Stimulated activated CD8-positive, alpha-beta memory T cell treated with anti-CD3 and anti-CD28 coated beads, Interleukin-12 subunit alpha, Interleukin-12 subunit beta, amount 100 ng/mL, for 4 hours (primary cell): ENCODE measurements at regions not wholly inside any gene's neighbourhood (a gene's known extent, or its start where the extent isn't known, plus 50 kb on each side); places are given as distances from the start of the nearest gene placed in this dataset.

Experiments
- DNase-seq: peaks from one replicate; pipeline ENCODE4 v3.0.0-alpha.2; 2020; ENCODE audit warnings: low read depth

- DNase-seq, result no peak
Measured at GRCh38 chr15:98420837-98421236, 227.5 kb upstream of the IGF1R start.

DNA sequence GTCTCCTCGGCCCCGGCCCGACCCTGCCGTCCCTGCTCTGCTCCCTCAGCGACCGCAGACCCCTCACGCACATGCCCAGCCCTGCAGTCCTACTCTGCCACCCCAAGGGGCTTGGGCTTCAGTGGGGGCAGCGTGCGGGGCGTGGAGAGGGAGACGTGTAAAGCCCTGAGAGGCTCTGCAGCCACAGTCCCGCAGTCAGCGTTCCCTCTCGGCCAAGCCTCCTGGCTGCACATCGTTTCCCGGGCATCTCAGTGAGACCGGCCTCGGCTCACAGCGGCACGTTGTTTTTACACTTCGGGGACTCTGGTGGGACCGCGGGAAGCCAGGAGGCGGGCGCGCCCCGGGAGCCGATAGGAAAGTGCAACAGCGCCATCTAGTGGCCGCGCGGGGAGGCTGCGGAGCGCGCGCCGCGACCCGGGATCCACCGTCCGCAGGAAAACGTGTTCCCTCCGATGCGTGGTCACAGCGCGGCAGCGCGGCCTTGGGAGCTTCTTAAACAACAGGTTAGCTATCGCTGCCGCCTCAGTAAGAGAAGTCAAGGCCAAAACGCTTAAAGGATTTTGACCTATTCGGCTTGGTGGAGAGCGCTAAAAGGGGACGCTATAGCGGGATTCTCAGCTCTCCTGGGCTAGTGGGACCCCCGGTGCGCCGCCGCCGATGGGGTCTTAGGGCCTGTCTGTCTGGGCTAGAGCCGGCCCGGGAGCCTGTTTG, 226.8 kb upstream of the IGF1R start:
- DNase-seq, result peak; percentile 10

GRCh38 chr15:98422130-98422478, 226.2 kb upstream of the IGF1R start:
- no peak for DNase-seq

DNA sequence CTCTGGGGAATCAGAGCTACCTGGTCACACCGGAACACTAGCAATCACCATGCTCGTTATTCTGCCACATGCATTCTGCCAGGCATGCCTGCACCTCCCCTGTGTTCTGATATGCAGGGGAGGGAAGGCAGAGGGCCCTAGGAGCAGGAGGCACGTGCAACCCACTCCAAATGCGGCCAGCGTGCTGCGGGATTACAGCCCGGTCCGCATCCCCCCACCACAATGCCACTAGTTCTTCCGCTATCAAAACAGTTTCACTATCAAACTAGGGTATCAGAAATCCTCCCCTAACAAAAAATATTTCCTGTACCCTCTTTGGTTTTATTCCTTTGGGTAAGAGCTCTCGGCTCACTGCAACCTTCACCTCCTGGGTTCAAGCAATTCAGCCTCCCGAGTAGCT, 223.2 kb upstream of the IGF1R start:
- no peak for DNase-seq

- no peak for DNase-seq
Measured at GRCh38 chr15:98427321-98427720, 221.0 kb upstream of the IGF1R start.

DNA sequence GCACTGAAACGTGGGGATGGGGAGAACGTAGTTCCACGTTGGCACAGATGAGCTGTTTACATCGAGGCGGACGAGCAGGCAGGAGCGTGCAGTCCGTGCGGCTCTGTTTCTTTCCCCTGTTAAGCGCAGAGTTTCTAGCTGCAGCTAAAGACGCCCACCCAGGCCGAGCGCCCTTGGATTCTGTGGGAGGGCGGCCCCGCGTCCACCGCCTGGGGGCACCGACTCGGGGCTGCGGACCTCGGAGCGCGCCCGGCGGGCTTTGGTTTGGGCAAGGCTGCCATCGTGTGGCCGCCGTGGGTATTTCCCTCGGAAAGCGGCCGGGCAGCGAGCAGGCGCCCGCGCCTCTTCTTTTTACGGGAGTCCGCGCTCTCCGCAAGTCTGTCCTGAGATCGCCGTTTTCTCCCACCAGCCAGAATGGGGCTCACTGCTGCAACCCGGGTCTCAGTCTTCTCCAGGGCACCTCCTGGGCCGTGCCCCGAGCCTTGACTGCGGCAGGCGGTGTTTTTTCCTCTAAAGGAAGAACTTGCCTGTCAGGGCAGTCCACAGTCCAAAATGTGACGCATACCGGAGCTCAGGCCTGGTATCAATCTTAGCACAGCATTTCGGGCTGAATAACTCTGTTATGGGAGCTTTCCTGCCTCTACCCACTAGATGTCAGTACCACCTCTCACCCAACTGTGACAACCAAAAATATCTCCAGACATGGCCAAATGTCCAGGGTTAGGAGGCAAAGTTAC, 219.9 kb upstream of the IGF1R start:
- peak; percentile 24 for DNase-seq

- no peak for DNase-seq
Measured at GRCh38 chr15:98431171-98431570, 217.2 kb upstream of the IGF1R start.

DNA sequence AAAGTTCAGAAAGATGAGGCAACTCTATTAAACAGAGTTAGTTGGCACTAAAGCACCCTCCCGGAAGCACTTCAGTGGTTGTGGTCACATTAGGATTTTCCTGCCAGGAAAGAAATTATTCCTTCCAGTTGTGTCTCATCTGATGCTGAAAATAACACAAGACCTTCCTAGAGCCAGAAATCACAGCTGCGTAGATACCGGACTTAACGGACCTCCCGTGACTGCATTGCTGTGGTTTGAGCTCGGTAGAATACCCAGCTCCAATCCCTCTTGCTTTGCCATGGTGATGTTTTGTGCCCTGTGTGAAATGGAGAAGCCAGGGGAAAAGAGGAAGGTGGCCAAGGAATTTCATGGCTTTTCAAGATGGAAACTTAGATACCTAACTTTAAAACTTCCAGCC, 215.0 kb upstream of the IGF1R start:
- no peak for DNase-seq

- no peak for DNase-seq
Measured at GRCh38 chr15:98433856-98434255, 214.5 kb upstream of the IGF1R start.

DNA sequence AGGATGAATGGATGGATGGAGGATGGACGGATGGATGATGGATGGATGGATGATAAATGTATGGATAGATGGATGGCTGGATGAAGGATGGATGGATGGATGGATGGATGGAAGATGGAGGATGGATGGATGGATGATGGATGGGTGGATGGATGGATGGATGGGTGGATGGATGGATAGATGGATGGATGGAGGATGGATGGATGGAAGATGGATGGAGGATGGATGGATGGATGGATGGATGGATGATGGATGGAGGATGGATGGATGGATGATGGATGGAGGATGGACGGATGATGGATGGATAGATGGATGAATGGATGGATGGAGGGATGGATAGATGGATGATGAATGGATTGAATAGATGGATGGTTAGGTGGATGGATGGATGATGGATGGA, 210.6 kb upstream of the IGF1R start:
- DNase-seq, result no peak

- no peak for DNase-seq
Measured at GRCh38 chr15:98438326-98438725, 210.0 kb upstream of the IGF1R start.

DNA sequence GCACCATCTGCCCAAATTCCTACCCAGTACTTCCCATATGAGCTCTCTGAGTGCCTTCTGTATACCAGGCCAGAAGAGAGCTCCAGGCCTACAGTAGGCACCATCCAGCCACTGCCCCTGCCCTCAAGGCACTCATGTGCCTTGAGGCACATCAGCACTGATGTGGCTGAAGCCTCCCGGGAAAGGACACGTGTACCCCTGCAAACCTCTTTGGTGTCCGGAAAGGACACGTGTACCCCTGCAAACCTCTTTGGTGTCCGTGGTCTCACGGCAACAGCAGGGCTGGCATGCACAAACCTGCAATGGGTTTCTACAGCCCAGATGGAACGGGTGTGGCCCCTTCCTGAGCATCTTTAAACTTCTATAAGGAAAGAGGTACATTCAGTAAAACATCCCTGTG, 209.4 kb upstream of the IGF1R start:
- no peak for DNase-seq

GRCh38 chr15:98439523-98439942, 208.8 kb upstream of the IGF1R start:
- DNase-seq, result no peak

GRCh38 chr15:98440917-98441316, 207.4 kb upstream of the IGF1R start:
- no peak for DNase-seq

GRCh38 chr15:98441599-98441998, 206.7 kb upstream of the IGF1R start:
- DNase-seq, result no peak

DNA sequence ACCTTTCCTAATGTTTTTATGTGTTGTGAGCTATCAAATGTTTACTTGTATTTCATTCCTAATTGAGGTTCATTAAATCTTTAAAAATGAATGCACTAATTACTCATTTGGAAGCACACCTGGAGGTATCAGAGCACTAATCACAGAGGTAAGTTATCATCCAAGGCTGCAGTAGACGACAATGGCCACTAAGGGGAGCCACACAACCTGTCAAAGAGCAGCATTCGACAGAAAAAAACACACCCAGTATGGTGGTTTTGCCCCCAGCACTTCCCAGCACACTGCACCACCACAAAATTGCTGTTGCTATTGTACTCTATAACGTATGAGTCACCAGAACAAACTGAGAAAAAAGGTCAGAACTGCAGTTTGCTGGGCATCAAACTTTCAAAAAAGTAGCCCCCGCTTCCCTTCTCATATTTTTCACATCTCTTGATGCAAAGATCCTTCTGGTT, 205.9 kb upstream of the IGF1R start:
- DNase-seq, result no peak

DNA sequence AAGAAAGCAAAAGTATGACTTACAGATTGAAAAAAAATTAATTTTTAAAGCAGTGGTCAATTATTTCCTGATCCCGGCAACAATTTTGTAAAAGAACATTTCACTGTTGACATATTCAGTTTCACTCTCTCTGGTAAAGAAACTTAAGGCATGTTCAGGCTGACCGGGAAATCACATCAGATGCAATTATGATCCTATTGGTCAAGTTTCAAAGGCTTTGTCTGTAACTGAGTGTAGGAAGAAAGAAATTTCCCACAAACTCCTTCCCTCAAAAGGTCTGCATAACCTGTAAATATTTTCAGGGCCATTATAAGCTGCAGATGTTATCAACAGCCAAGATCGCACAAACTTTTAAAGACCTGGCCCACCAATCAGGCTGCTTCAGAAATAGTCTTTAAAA, 205.4 kb upstream of the IGF1R start:
- no peak for DNase-seq

- DNase-seq, result no peak
Measured at GRCh38 chr15:98443526-98443925, 204.8 kb upstream of the IGF1R start.

GRCh38 chr15:98444138-98444537, 204.2 kb upstream of the IGF1R start:
- no peak for DNase-seq

GRCh38 chr15:98445315-98445714, 203.0 kb upstream of the IGF1R start:
- no peak for DNase-seq

DNA sequence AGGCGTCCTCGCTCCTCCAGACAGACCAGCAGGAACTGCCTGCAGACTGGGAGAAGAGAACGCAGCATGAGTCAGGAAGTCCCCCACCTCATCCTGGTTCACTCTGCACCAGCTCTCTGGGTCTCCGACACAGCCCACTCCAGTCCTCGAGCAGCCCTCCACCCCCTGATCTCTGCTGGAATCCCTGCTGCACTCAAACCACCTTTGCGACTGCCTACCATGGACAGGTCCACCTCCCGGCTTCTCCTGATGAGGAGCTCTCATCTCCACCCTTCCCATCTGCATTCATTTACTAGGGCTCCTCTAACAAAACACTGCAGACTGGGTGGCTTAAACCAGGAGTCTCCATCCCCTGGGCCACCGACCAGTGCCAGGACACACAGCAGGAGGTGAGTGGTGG, 202.3 kb upstream of the IGF1R start:
- DNase-seq, result no peak

GRCh38 chr15:98447069-98447468, 201.3 kb upstream of the IGF1R start:
- DNase-seq, result no peak

DNA sequence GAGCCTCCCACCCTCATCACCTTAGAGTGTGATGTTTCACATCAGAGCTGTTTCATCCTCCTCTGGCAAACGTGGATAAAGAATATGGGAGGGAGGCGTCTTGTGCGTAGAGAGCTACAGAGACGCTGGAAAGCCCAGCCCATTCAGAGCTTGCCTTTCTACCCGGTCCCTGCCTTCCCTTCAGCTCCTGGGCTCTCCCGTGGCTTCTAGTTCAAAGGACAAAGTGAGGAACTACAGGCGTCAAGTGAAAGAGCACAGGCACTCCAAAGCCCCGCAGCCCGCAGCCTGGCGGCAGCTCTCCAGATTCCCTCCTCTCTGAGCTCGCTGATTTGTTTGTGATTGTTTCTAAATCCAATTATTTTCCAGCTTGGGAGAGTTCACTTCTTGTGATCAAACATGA, 197.1 kb upstream of the IGF1R start:
- no peak for DNase-seq

DNA sequence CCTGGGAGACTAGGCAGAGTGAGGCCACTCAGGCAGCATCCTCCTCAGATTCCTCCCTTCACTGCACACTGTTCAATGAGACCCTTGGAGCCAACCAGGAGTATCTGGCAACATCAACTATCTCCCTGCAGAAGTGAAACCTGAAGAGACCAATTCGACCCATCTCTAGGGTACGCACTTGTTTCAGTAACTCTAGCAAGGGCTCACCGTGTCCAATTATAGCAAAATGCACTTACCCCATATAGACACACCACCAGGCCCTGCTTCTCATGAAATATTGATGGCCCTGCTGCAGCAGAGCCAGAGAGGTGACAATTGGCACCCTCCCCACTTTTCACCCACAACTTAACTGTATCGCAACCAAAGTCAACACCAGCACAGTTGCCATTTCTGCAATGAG, 196.1 kb upstream of the IGF1R start:
- DNase-seq, result no peak
